ACHN (cell line): ENCODE measurements at regions not wholly inside any gene's neighbourhood (a gene's known extent, or its start where the extent isn't known, plus 50 kb on each side); places are given as distances from the start of the nearest gene placed in this dataset.

Experiments used
- DNase-seq: peaks from one replicate; pipeline ENCODE4 v3.0.0-alpha.2; 2015
- in situ Hi-C: cut with HindIII; loops from 2 replicates; pipeline ENCODE4 v1.10.0; 2017; ENCODE audit warnings: low sequenced_read_pairs, low pct_ligation_motif_present, low pct_unique_long_range_greater_than_20kb

DNA sequence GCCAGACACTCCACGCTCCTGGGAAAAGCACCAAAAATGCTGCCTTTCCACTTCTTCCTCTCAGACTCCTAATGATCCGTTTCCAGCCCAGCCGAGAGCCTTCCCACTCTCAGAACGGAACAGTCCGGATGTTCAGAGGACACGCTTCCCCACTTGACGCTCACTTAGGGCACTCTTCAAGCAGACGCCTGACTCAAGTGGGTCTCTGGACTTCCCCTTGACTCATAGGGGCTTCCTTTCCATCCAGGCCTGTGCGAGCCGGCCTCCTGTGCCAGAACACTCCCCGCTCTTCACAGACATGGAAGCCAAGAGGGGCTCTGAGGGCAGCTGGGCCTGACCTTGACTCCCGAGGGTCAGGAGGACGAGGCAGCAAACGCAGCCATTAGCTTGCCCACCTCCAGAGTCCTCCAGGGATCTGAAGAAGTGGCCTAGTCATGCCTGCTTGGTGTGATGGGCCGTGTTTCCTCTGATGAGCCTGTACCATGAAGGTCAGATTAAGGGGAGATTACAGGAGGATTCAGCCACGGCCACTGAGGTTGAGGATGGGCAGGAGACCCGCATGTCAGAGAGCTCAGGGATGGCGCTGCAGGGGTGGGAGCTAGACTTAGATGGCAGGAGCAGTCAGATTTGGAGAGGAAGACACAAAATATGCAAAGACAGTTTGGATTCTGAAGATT lies 114.7 kb upstream of the TLE3 start:
- in situ Hi-C loops: no loop called here
- DNase-seq: no peak

DNA sequence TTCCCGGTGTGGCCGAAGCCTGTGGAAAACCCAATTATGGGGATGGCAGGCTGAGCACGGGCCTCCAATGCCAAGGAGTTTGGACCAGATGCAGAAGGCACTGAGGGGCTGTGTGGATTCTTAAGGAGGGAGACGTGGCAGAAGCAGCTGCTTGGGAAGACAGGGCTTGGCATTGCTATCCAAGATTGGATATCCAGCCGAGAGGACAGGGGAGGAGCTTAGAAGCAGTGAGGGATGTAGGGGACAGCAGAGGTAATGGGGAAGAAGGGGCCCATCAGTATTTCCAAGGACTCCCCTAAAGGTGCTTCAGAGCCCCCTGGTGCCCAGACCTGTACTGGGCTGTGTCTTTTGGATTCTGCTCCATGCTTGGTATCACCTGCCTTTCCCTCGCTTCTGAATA lies 112.8 kb upstream of the TLE3 start:
- in situ Hi-C loops: no loop called here
- DNase-seq: no peak

DNA sequence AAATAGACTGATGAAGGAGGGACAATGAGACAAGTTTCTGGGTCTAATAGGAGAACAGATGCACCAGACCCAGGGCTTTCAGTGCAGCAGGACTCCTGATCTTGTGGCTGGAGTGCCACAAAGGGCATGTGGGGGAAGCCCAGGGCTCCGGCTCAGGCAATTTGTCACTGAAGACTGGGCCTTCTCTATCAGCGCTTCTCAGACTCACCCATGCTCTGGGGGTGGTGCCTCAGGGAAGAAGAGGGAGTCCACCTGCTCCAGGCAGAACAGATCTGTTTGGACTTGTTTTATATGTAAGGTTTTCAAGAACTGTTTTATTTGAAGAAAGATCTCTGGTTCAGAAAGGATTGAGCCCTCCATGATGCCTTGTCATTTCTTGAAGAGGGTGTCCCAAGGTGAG lies 112.4 kb upstream of the TLE3 start:
- in situ Hi-C loops: no loop called here
- DNase-seq: no peak

DNA sequence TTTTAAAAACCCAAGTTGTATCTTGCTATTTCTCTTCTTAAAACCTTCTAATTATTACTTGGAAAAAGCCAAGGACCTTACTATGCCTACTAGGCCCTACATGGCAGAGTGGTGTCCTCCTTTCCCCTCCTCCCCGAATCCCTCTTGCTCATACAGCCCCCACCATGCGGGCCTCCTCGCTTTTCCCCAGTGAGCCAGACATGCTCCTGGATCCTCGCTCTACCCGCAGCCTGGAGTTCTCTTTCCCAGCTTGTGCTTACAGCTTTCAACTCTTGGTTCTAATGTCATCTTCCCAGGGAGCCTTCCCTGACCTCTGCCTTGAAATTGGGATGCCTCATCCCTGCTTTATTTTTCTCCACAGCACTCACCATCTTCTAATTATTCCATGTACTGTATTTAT lies 111.8 kb upstream of the TLE3 start:
- in situ Hi-C loops: no loop called here

DNA sequence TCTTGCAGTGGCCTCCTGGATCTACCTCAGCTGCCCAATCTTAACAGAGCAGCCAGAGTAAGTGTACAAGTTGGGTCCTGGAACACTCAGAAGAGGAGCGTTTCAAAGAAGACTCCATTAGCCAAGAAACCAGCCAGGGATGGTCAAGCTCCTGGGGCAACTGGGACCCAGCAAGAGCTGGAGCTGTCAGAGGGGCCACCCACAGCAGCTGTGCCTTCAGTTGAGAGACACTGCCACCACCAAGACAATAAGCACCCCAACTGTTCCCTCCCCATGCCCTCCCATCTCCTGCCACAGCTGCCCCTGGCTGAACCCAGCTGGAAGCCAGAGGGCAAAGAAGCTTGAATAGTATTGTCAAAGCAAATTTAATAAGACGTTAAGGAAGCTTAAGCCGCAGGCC lies 110.6 kb upstream of the TLE3 start:
- in situ Hi-C loops: no loop called here

More for the DNA sequence above, 111.8 kb upstream of the TLE3 start:
- DNase-seq: no peak

DNA sequence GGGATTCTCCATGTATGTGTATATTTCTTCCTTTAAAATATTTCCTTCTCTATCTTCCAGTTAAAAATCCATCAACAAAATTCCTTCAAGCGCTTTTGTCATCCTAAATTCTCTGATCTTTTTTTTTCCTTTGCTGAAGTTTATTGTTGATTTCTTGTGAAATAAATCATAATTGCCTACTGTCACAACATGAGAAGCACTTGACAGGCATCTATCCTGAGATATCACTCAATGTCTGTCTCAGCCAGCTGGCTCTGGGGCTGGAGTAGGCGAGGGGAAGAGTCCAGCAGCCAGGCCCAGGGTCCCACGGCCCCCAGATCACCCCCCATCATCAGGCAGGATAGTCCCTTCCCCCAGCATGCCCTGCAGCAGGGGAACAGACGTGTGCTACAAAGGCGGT lies 109.0 kb upstream of the TLE3 start:
- in situ Hi-C loops: no loop called here
- no peak for DNase-seq

More for the DNA sequence above, 110.6 kb upstream of the TLE3 start:
- no peak for DNase-seq

DNA sequence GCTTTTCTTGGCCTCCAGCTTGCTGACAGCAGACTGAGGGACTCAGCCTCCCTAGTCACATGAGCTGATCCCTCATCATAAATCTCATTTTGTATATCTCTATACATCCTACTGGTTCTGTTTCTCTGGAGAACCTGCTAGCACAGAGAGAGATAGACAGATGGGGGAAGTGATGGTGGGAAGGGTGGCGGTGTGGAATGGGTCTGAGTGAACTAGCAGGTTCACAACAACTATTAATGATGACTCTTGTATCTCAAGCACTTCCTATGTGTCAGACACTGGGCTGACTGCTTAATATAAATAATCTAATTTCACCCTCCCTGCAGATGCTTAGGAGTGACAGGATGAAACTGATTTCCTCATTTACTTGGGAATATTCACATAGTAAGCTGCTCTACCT lies 106.9 kb upstream of the TLE3 start:
- in situ Hi-C loops: no loop called here
- DNase-seq: no peak

DNA sequence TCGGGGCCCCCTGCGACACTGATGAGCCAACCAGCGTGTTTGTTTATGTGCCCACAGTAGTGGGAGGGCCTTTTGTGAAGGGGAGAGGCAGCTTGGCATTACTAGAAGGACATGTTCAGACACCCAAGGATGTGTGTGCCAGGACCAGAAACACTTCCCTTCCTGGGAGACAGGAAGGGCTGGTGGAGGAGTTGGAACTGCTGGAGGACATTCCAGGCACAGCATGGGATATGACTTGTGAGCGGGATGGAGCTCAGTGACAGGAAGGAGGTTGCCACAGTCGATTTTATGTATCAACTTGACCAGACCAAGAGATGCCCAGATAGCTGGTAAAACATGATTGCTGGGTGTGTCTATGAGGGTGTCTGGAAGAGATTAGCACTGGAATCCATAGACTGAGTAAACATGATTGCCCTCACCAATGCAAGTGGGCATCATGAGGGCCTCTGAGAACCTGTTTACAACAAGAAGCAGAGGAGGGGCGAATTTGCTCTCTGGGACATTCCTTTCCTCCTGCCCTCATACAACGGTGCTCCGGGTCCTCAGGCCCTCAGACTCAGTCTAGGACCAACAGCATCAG lies 106.4 kb upstream of the TLE3 start:
- in situ Hi-C loops: no loop called here
- DNase-seq: no peak

DNA sequence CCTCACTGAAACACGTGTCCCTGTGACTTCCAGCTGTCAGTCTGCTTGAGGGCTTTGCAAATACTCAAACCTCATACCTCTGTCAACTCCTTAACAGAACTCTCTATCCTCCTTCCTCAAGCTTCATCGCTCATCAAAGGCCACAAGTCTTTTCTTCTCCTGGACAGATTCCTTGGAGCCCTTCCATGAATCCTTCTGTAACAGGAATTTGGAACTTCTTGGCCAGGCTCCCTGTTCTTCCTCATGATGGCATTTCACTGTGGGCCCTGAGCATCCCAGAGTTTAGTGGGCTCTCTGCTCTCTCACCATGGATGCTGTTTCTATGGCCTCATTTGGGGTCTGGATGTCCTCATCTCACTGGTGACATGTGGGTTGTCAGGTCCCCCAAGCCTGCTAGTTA lies 105.0 kb upstream of the TLE3 start:
- in situ Hi-C loops: no loop called here
- DNase-seq: no peak

DNA sequence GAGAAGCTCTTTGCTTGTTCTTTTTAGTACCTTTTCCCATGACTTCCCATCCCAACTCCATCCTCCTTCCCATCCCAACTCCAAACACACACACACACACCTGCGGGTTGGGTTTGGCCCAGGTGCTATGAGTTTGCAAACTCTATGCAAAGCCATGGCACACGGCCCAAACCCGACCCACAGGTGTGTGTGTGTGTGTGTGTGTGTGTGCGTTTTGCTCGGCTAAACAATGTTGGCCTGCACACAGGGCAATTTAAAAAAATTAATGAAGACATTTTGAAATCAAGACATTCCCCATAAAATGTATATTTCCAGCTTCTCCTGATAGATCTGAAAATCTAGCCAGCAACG lies 103.7 kb upstream of the TLE3 start:
- DNase-seq: no peak
- in situ Hi-C loops: no loop called here

DNA sequence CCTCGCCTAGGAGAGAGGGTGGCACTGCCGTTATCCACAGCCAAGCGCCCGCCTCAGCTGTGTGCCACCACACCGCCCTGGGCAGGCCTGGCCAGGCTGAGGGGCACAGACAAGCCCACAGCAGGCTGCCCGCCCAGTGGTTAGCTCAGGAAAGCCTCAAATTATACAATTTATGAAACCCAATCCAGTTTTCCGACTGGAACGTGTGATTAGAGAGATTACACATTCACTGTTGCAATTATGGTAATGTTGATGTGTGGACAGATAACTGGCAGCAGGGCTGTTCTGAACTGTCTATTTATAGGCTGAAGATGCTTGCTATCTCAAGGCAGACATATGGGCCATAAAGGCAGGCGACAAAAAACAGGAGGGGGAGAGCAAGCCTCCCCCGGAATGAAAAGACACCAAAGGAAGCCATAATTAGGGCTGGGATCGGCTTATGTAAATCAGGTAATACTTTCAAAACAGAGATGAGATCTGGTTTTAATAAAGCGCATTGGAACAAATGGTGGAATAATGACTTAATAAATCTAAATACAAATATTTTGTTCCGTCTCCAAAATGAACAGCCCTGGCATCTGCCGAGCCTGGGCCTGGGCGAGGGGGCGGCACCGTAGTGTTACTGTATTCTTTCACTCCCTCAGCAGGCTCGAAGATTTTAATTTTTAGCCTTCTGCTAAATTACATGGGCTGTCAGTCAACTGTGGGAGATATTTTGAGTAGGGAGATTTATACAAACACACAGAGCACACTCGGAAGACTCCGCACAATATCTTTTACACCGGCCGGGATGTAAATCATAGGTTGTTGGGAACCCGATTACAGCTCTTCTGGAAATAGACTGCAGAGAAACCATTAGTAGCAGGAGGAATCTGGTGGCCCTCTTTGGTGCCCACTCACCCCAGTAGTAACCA lies 103.1 kb upstream of the TLE3 start:
- in situ Hi-C loops: no loop called here

DNA sequence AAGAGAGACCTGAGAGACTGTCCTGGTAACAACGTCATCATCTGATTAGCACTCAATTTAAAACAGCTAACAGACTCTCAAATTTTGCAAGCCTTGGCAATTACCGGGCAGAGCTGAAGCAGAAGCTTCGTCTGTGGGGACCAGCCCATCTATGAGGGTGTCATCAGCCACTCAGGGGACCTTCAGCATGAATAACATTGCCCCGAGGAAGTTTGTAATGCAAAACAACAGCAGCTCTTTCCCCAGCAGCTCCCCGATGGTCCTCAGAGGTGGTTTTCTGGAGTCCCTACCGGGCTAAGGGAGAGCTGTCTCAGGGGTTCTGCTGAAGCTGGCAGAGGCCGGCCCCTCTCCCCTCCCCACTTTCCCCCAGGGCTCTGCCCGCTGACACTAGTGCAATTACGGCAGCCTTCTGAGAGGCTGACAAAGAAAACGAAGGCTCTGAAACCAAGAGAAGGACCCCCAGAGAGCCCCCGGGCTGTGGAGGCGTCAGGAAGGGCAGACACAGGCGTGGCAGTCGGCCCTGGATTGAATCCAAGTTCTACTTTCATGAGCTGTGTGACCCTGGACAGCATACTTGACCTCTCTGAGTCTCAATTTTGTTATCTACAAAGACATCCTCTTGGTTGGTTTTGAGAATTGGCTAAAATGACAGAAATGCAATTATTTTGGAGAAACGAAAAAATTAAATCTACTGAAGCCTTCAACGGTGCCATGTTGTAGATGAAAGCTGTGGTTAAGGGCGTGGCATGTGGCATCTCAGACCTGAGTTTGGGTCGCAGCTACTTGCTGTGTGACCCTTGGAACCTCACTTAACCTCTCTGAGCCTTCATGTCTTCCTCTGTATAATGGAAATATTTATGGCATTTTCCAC lies 102.1 kb upstream of the TLE3 start:
- DNase-seq: no peak
- in situ Hi-C loops: no loop called here

More for the DNA sequence above, 103.1 kb upstream of the TLE3 start:
- DNase-seq: no peak

DNA sequence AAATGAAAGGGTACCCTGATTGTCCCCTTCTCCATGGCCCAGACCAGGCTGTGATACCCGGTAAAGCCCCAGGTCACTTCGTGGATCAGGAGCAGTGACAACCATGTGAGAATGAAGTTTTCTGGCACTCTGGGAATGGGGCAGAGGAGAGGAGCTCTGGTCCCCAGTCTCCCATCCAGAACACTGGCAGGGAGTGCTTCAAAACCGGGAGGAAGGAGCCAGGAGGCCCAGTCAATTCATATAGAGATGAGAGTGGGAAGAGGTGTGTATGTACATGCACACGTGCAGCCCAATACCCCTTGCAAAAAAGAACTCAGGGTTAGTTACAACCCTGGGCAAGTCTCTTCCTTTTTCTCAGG lies 101.4 kb upstream of the TLE3 start:
- in situ Hi-C loops: no loop called here
- no peak for DNase-seq

DNA sequence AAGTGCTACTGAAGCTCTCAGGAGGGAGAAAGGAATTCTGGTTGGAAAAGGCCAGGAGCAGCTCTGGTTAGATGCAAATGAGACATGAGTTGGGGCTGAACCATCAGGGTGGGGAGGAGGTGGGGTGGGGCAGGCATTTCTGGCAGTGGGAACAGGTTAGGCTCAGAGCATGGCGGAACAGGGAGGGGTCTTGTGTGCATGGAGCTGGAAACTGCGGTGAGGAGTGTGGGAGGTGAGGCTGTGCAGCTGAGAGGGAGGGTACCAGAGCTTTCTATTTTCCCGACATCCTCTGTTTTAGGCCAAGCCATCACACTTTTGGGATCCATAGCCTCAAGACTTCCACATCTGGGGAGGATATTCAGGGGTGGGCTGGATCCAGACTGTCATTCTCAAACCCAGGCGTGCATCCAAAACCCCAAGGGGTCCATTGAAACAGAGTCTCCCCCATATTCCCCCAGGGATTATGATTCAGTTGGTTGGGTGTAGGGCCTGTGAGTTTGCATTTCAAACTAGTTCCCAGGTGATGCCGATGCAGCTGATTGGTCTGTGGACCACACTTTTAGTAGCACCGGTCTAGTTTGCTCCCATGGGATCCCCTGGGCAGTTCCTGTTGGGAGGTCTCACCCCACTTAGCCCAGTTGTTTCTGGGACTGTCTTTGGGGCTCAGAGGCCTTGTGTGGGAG lies 100.9 kb upstream of the TLE3 start:
- no peak for DNase-seq

DNA sequence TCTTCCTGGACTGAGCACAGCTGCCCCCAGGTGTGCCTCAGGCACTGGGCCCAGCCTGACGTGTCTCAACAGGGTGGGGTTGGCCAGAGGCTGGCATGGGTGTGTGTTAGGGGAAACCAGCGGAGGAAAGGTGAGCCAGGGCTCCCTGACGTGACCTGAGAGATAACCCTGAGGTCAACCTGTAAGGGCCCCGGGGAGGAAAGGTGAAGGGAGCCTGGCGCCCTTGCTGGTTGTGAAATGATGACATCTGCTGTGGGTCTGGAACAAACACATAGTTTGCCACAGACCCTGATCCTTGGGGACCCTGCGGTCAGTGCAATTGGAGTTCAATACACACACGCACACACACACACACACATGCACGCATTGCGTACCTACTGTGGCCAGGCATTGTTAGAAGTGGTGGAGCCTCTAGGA lies 100.2 kb upstream of the TLE3 start:
- in situ Hi-C loops: no loop called here

More for the DNA sequence above, 100.9 kb upstream of the TLE3 start:
- in situ Hi-C loops: no loop called here

DNA sequence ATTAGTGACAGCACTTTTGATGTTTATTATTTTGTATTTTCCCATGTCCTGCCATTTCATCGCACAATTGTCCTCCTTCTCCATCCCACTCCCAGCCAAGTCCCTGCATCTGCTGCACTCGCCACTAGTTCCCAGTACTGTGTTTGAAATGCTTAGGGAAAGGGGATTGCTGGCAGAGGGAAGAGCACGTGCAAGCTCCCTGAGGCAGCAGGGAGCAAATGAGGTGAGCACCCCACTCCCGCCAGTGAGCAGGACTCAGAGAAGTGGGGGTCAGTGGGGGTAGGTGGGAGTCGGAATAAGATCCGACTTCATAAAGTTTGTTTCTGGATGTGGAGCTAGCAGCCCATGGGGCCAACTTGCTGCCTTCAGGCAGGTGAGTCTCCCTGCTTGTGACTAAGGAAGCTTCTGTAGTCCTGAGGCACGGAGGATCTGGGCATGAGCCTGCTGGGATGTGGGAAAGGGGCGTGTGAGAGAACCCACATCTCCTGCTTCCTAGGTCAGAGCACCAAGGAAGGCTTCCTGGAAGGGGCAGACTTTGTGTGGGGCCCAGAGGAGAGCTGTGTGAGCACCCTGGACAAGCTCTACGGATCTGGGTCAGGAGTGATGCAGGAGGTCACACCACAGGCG lies 99.7 kb upstream of the TLE3 start:
- in situ Hi-C loops: no loop called here

More for the DNA sequence above, 100.2 kb upstream of the TLE3 start:
- no peak for DNase-seq

DNA sequence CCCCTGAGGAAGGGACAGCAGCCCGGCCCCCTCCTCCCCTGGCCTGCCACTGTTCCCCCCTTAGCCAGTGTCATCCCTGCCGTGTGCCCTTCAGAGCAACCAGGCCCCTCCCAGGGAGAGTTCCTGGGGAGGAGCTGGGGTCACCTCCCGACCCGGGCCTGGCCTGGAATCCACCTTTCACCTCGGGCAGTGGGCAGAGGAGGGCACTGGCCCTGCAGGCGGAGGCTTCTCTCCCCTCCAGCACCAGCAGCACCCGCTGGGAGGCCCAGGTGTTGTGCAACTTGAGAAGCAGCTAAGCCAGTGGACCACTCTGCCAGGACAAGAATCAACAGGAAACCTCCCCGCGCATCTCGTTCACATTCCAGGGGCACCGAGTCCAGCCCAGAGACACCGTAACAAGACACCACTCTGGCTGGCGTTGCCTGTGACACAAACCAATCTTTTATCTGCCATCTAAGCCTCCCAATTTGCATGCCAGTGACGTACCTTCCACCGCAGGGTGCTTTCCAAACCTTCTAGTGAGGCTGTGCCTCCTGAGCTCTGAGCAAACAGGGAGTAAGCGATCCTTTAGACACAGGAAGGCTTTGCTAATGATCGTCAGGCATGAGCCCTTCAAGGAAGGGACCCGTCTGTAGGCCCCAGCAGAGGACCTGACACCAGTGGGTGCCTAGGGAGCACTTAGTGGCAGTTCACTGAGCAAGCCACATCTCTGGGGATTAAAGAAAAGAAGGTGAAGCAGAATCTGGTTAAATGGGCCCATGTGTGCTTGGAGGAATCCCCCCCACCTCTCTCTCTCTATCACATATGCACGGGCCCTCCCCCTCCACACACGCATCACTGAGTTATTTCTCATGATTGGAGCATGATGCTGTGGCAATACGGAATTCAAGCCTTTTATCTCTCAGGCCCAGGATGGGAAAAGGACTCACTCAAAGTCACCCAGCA lies 98.9 kb upstream of the TLE3 start:
- no peak for DNase-seq
- in situ Hi-C loops: no loop called here

More for the DNA sequence above, 99.7 kb upstream of the TLE3 start:
- DNase-seq: no peak
